Esophagus (tissue), 2 donors: ENCODE measurements at regions not wholly inside any gene's neighbourhood (a gene's known extent, or its start where the extent isn't known, plus 50 kb on each side); places are given as distances from the start of the nearest gene placed in this dataset.

Source experiments
- H3K27ac ChIP-seq, 2 donors: one replicate each; pipeline ENCODE4 v1.5.1; 2013; ENCODE audit warnings: low read depth in 2 of 2, mild to moderate bottlenecking in 2 of 2, inconsistent platforms in 1 of 2, low read length in 1 of 2, moderate library complexity in 1 of 2
- H3K27me3 ChIP-seq, 2 donors: one replicate each; pipeline ENCODE4 v1.6.1; 2013; ENCODE audit warnings: low read length in 2 of 2, control low read depth in 1 of 2, mild to moderate bottlenecking in 1 of 2; ENCODE audit not compliant: insufficient read depth in 2 of 2, control insufficient read depth in 1 of 2
- H3K36me3 ChIP-seq, 2 donors: one replicate each; pipeline ENCODE4 v1.6.1; 2013; ENCODE audit warnings: low read length in 1 of 2; ENCODE audit not compliant: control insufficient read depth in 2 of 2, insufficient read depth in 2 of 2
- H3K4me1 ChIP-seq, 2 donors: one replicate each; pipeline ENCODE4 v1.6.1; 2013; ENCODE audit warnings: low read length in 1 of 2; ENCODE audit not compliant: control insufficient read depth in 2 of 2, insufficient read depth in 2 of 2
- H3K4me3 ChIP-seq, 2 donors: one replicate each; pipeline ENCODE4 v1.5.1; 2013; ENCODE audit warnings: low read length in 2 of 2, mild to moderate bottlenecking in 2 of 2, low read depth in 1 of 2, moderate library complexity in 1 of 2
- H3K9me3 ChIP-seq, 2 donors: one replicate each; pipeline ENCODE4 v1.6.1; 2013; ENCODE audit warnings: mild to moderate bottlenecking in 2 of 2, low read depth in 1 of 2, low read length in 1 of 2, moderate library complexity in 1 of 2; ENCODE audit not compliant: control insufficient read depth in 2 of 2, insufficient read depth in 1 of 2
- WGBS, 2 donors: extraction: QIAGEN DNeasy Blood & Tissue Kit; methylation state at CpG; one replicate each; pipeline ENCODE4 v1.1.7; 2013; 5-methylcytosine and 5-hydroxymethylcytosine counted together
- donor health status: healthy with polysubstance abuse.
- donor health status: Bipolar disorder and iron deficiency.

- no peak overlapping the region for H3K4me3 ChIP-seq
- no peaks in the 10 kb centered on the region for H3K4me1 ChIP-seq
- H3K36me3 ChIP-seq = no peaks in the 10 kb centered on the region
- 28 to 30% methylated on average over 1 of the region's 1 CpG for WGBS, 2 donors
- H3K27me3 ChIP-seq = no peaks in the 10 kb centered on the region
- H3K9me3 ChIP-seq = no peaks in the 10 kb centered on the region
- no peak overlapping the region for H3K27ac ChIP-seq
These were observed 647.1 kb downstream of the NTRK3 start for GRCh38 chr15:87609474-87609873.

- Histone ChIP-seq H3K9me3 (no peaks in the 10 kb centered on the region), H3K36me3 (no peaks in the 10 kb centered on the region), H3K4me3 (no peak overlapping the region), H3K27ac (no peak overlapping the region), H3K4me1 (no peaks in the 10 kb centered on the region), H3K27me3 (no peaks in the 10 kb centered on the region)
- WGBS, 2 donors = 66 to 68% methylated on average over 6 of the region's 6 CpGs
These were observed 648.1 kb downstream of the NTRK3 start for GRCh38 chr15:87608238-87609028.

DNA sequence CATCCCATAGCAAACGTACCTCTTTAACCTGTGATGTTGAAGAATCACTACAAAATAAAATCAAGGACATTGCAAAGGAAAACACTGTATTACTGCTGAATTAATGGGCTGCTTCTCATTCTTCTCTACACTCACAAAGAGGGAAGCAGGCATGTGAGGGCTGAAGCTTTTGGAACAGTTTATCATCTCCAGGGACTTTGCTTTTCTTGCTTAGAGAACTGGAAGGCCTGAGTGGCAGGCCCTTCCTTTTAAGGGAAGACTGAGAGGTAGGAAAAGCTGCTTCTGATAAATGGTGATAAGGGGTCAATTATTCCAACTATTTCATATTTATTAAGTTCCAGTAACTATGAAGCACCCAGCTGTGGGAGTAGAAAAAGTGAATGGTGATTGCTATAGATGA lies 649.6 kb downstream of the NTRK3 start:
- Histone ChIP-seq H3K27me3 (no peaks in the 10 kb centered on the region), H3K9me3 (no peaks in the 10 kb centered on the region), H3K27ac (no peak overlapping the region), H3K4me3 (no peak overlapping the region), H3K4me1 (no peaks in the 10 kb centered on the region), H3K36me3 (no peaks in the 10 kb centered on the region)
- 79 to 80% methylated on average over 1 of the region's 1 CpG for WGBS, 2 donors

DNA sequence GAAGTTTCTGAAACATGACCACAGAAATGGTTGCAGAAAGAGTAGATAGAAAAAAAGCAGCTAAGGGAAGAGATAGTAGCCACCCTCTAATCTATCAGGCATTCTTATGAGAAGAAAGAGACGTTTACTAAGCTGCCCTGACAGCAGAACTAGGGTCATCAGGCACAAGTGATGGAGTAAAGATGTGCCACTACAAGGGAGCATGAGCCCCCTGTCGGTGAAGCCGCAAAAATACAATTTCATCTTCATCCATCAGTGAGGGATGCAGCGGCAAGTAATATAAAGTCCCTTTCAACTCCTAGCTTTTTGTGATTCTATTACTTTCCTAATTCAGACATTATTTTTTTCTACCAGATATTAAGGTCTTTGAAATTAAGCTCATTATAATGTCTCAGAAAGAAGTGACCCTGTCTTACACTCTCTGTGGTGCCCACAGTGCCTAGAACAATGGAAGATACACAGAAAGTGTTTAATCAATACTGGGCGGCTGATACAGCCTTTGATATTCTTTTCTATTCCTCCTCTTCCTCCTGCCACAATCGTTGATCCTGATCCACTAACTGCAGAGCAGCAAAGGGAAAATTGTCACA lies 651.6 kb downstream of the NTRK3 start:
- H3K36me3 ChIP-seq = no peaks in the 10 kb centered on the region
- H3K27me3 ChIP-seq = no peaks in the 10 kb centered on the region
- H3K4me1 ChIP-seq = no peaks in the 10 kb centered on the region
- 19 to 33% methylated on average over 6 of the region's 6 CpGs for WGBS, 2 donors
- no peak overlapping the region for H3K4me3 ChIP-seq
- H3K27ac ChIP-seq = no peak overlapping the region
- no peaks in the 10 kb centered on the region for H3K9me3 ChIP-seq

GRCh38 chr15:87602371-87602770 lies 654.2 kb downstream of the NTRK3 start:
- H3K9me3 ChIP-seq = no peaks in the 10 kb centered on the region
- WGBS, 2 donors = 48 to 61% methylated on average over 1 of the region's 1 CpG

GRCh38 chr15:87599616-87600015 lies 656.9 kb downstream of the NTRK3 start:
- Histone ChIP-seq H3K27ac (no peak overlapping the region), H3K4me1 (no peaks in the 10 kb centered on the region), H3K36me3 (no peaks in the 10 kb centered on the region), H3K27me3 (no peaks in the 10 kb centered on the region), H3K9me3 (no peaks in the 10 kb centered on the region), H3K4me3 (no peak overlapping the region)
- 84 to 87% methylated on average over 4 of the region's 4 CpGs for WGBS, 2 donors

More at GRCh38 chr15:87602371-87602770, 654.2 kb downstream of the NTRK3 start:
- no peaks in the 10 kb centered on the region for H3K36me3 ChIP-seq
- no peak overlapping the region for H3K4me3 ChIP-seq
- no peak overlapping the region for H3K27ac ChIP-seq
- no peaks in the 10 kb centered on the region for H3K27me3 ChIP-seq
- no peaks in the 10 kb centered on the region for H3K4me1 ChIP-seq

GRCh38 chr15:87597346-87598052 lies 659.0 kb downstream of the NTRK3 start:
- Histone ChIP-seq H3K4me1 (no peaks in the 10 kb centered on the region), H3K9me3 (no peaks in the 10 kb centered on the region), H3K27ac (no peak overlapping the region), H3K4me3 (no peak overlapping the region), H3K36me3 (no peaks in the 10 kb centered on the region), H3K27me3 (no peaks in the 10 kb centered on the region)
- 52 to 67% methylated on average over 2 of the region's 2 CpGs for WGBS, 2 donors

GRCh38 chr15:87591582-87591981 lies 665.0 kb downstream of the NTRK3 start:
- Histone ChIP-seq H3K9me3 (no peaks in the 10 kb centered on the region), H3K4me3 (no peak overlapping the region), H3K27ac (no peak overlapping the region), H3K27me3 (no peaks in the 10 kb centered on the region), H3K36me3 (no peaks in the 10 kb centered on the region), H3K4me1 (no peaks in the 10 kb centered on the region)
- WGBS, 2 donors = 63 to 76% methylated on average over 2 of the region's 2 CpGs

DNA sequence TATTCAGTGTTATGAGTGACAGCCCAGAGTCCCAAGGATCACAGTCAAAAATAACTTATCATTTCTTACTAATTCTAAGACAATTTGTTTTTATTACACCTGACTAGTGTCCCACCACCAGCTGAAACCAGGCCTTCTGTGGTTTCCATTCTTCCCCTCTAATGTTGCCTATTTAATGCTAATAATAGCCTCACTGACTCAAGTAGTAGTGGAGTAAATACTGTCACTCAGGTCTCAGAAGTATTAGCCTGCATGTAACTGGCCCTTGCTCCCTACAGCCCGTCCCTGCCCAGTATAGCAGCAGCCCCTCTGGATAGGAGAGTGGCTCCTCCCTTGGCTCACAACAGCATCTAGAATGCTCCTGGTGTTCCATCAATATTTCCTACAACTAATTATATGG lies 665.5 kb downstream of the NTRK3 start:
- no peaks in the 10 kb centered on the region for H3K4me1 ChIP-seq
- H3K27me3 ChIP-seq = no peaks in the 10 kb centered on the region
- 85 to 95% methylated on average over 1 of the region's 1 CpG for WGBS, 2 donors
- H3K36me3 ChIP-seq = no peaks in the 10 kb centered on the region
- no peaks in the 10 kb centered on the region for H3K9me3 ChIP-seq
- no peak overlapping the region for H3K4me3 ChIP-seq
- H3K27ac ChIP-seq = no peak overlapping the region
